Fibroblast of lung (primary cell): ENCODE measurements at regions not wholly inside any gene's neighbourhood (a gene's known extent, or its start where the extent isn't known, plus 50 kb on each side); places are given as distances from the start of the nearest gene placed in this dataset.

Source experiments
- CTCF ChIP-seq, 2 donors: IDR thresholded peaks in 1 of 2; conservative IDR thresholded peaks in 1 of 2; 1 replicate in 1 of 2; 2 replicates in 1 of 2; pipeline ENCODE4 v1.5.1; 2011 to 2012; ENCODE audit warnings: low read length in 2 of 2, control low read depth in 1 of 2, inconsistent platforms in 1 of 2, low read depth in 1 of 2, mild to moderate bottlenecking in 1 of 2
- EZH2 ChIP-seq: IDR thresholded peaks from 2 replicates; pipeline ENCODE4 v1.5.1; 2012; ENCODE audit warnings: low read length, control low read depth, mild to moderate bottlenecking; ENCODE audit errors: missing control alignments

GRCh38 chr12:58250077-58250476, 308.7 kb downstream of the ATP23 start:
- TF ChIP-seq CTCF (conservative IDR thresholded peaks at IDR 0.05 in 1 of 2, IDR thresholded peaks at IDR 0.05 in 1 of 2; ENCODE audit: low read depth in 1 of 2, low read length in 2 of 2) (no peak), EZH2 (no peak)
